Adrenal gland (tissue), 9 donors: ENCODE measurements at regions not wholly inside any gene's neighbourhood (a gene's known extent, or its start where the extent isn't known, plus 50 kb on each side); places are given as distances from the start of the nearest gene placed in this dataset.

Experiments used
- DNase-seq, 7 donors: peaks; one replicate each; pipeline ENCODE4 v3.0.0-alpha.2; 2019 to 2020
- H3K27ac ChIP-seq, 5 donors: fragments of 200-600 bp; sonication (generic) in 4 of 5; 1 replicate in 3 of 5; 2 replicates in 2 of 5; pipeline versions ENCODE4 v1.5.1 to v1.8.0; 2016 to 2020; ENCODE audit warnings: mild to moderate bottlenecking in 1 of 5
- H3K27me3 ChIP-seq: fragments of 200-600 bp; 2 replicates; pipeline ENCODE4 v1.8.0; 2021
- H3K36me3 ChIP-seq, 2 donors: fragments of 200-600 bp; replicated peaks in 1 of 2; 1 replicate in 1 of 2; 2 replicates in 1 of 2; pipeline versions ENCODE4 v1.5.1 to v1.8.0; 2018 to 2022
- H3K4me1 ChIP-seq, 2 donors: fragments of 200-600 bp; replicated peaks in 1 of 2; 1 replicate in 1 of 2; 2 replicates in 1 of 2; pipeline versions ENCODE4 v1.5.1 to v1.8.0; 2018 to 2021
- H3K4me3 ChIP-seq, 4 donors: fragments of 200-600 bp; sonication (generic) in 3 of 4; one replicate each; pipeline ENCODE4 v1.5.1; 2016 to 2018
- H3K9me3 ChIP-seq, 3 donors: fragments of 200-600 bp; sonication (generic) in 1 of 3; replicated peaks in 1 of 3; 1 replicate in 2 of 3; 2 replicates in 1 of 3; pipeline versions ENCODE4 v1.5.1 to v1.8.0; 2016 to 2021
- POLR2A ChIP-seq, 2 donors: fragments of 450-650 bp; IDR thresholded peaks; one replicate each; pipeline ENCODE4 v1.6.1; 2017; ENCODE audit warnings: antibody characterized with exemption in 2 of 2, mild to moderate bottlenecking in 2 of 2, moderate library complexity in 1 of 2
- WGBS, 4 donors: extraction: QIAGEN DNeasy Blood & Tissue Kit in 2 of 4; methylation state at CpG; one replicate each; pipeline versions ENCODE4 v1.1.5 to v1.1.7; 2013 to 2017; 5-methylcytosine and 5-hydroxymethylcytosine counted together
- intact Hi-C, 2 donors: fragments of 100-400 bp; cut with DNase I; formaldehyde crosslinking; loops; one replicate each; pipeline versions ENCODE4 v1.14.1 to v1.15.0; 2022 to 2023
- TF ChIP-seq, protein P1 (sequence below), 6 experiments: fragments of 450-650 bp in 4 of 6; fragments of 200-600 bp in 2 of 6; sonication (generic) in 1 of 6; IDR thresholded peaks; 1 replicate in 5 of 6; 2 replicates in 1 of 6; pipeline versions ENCODE4 v1.5.1 to v1.8.0; 2016 to 2021; ENCODE audit warnings: antibody characterized with exemption in 6 of 6, mild to moderate bottlenecking in 2 of 6, moderate library complexity in 1 of 6
- donor health status: healthy with polysubstance abuse.
- donor health status: Bipolar disorder and iron deficiency.
- donor health status: DM: yes; HTN: yes; CAD: no.
- donor health status: DM: no; HTN: no; CAD: no.
- donor health status: DM: no; HTN: no; CAD: no.

DNA sequence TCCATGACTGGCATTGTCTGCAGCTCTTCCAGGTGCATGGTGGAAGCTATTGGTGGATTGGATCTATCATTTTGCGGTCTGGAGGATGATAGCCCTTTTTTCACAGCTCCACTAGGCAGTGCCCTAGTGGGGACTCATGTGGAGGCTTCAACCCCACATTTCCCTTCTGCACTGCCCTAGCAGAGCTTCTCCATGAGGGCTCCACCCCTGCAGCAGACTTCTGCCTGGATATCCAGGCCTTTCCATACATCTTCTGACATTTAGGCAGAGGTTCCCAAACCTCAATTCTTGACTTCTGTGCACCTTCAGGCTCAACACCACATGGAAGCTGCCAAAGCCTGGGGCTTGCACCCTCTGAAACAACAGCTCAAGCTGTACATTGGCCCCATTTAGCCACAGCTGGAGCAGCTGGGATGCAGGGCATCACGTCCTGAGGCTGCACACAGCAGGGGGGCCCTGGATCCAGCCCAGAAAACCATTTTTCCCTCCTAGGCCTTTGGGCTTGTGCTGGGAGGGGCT lies 800.2 kb upstream of the MIR17HG start:
- no peak overlapping the region for H3K4me3 ChIP-seq
- no peaks in the 10 kb centered on the region for H3K27me3 ChIP-seq
- intact Hi-C loops: no loop called here
- no peak for DNase-seq
- H3K9me3 ChIP-seq: no peaks in the 10 kb centered on the region
- 80 to 91% (median 85%) methylated on average over 1 to 2 of the region's 2 CpGs for WGBS, 4 donors
- no peak overlapping the region for H3K27ac ChIP-seq
- TF ChIP-seq, protein P1, sequence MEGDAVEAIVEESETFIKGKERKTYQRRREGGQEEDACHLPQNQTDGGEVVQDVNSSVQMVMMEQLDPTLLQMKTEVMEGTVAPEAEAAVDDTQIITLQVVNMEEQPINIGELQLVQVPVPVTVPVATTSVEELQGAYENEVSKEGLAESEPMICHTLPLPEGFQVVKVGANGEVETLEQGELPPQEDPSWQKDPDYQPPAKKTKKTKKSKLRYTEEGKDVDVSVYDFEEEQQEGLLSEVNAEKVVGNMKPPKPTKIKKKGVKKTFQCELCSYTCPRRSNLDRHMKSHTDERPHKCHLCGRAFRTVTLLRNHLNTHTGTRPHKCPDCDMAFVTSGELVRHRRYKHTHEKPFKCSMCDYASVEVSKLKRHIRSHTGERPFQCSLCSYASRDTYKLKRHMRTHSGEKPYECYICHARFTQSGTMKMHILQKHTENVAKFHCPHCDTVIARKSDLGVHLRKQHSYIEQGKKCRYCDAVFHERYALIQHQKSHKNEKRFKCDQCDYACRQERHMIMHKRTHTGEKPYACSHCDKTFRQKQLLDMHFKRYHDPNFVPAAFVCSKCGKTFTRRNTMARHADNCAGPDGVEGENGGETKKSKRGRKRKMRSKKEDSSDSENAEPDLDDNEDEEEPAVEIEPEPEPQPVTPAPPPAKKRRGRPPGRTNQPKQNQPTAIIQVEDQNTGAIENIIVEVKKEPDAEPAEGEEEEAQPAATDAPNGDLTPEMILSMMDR (IDR thresholded peaks at IDR 0.05): no peak
- TF ChIP-seq POLR2A (IDR thresholded peaks at IDR 0.05): no peak
- H3K36me3 ChIP-seq: no peaks in the 10 kb centered on the region
- no peaks in the 10 kb centered on the region for H3K4me1 ChIP-seq

DNA sequence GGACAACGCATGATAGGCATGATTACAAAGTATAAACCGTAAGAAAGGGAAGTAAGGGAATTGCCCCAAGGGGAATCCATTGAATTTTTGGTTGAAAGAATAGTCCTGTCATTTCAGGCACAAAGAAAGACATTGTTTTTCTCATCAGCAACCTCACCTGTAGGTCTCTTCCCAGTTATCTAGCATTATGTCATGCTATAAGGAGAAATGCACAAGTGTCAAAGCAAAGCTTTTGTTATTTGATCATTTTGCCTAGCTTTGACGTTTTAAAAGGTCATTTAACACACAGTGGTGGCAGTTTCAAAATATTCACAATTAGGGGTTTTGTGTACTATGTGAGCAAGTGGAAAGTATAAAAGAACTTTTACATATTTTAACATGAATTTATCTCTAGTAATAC lies 796.2 kb upstream of the MIR17HG start:
- no peaks in the 10 kb centered on the region for H3K4me1 ChIP-seq
- H3K27ac ChIP-seq: no peak overlapping the region
- H3K9me3 ChIP-seq: no peaks in the 10 kb centered on the region
- no peak for TF ChIP-seq POLR2A (IDR thresholded peaks at IDR 0.05)
- TF ChIP-seq, protein P1 (IDR thresholded peaks at IDR 0.05): no peak
- no peak for DNase-seq
- H3K27me3 ChIP-seq: no peaks in the 10 kb centered on the region
- intact Hi-C loops: no loop called here
- 72 to 79% (median 74%) methylated on average over 3 of the region's 3 CpGs for WGBS, 4 donors
- H3K36me3 ChIP-seq: no peaks in the 10 kb centered on the region
- no peak overlapping the region for H3K4me3 ChIP-seq

DNA sequence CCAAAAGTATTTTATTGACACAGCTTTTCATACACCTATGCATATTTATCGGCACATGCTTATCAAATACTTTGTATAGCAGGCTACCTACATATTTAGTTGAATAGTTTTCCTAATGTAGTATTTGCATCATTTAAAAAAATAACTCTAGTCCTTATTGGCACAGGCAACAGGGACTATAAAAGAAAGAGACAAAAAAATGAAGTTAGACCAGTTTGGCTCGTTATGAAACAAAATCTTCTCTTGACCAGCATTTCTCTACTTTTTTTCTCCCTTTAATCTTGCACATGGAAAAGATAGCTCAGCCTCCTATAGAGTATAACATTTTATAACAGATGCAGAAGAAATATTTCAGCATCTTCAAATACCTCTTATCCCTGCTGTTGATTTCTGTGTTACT lies 794.8 kb upstream of the MIR17HG start:
- H3K27ac ChIP-seq: no peak overlapping the region
- WGBS, 4 donors: 68 to 88% (median 77%) methylated on average over 2 of the region's 2 CpGs
- H3K36me3 ChIP-seq: no peaks in the 10 kb centered on the region
- DNase-seq: no peak
- no peaks in the 10 kb centered on the region for H3K9me3 ChIP-seq
- TF ChIP-seq, protein P1 (IDR thresholded peaks at IDR 0.05): no peak
- no peak for TF ChIP-seq POLR2A (IDR thresholded peaks at IDR 0.05)
- H3K4me1 ChIP-seq: no peaks in the 10 kb centered on the region
- intact Hi-C loops: no loop called here
- H3K4me3 ChIP-seq: no peak overlapping the region
- no peaks in the 10 kb centered on the region for H3K27me3 ChIP-seq

DNA sequence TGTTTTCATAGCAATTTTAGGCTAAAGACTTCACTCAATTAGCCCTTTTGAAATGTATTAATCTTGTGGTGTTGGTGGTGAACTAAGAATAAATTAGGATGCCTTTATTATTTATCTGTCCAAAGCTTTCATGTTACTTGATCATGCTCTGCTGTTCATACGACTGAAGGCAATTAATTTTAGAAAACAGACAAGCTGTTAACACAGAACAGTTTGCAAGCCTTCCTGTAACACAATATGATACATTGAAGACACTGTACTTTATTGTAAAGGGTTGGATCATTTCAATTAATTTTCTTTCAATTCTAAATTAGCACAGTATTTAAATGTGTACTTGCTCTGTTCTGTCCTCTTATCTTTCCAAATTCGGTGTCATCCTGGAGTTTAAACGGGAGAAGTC lies 794.3 kb upstream of the MIR17HG start:
- WGBS, 4 donors: 51 to 71% (median 56%) methylated on average over 3 of the region's 3 CpGs
- intact Hi-C loops: no loop called here
- no peak for DNase-seq
- Histone ChIP-seq H3K9me3 (no peaks in the 10 kb centered on the region), H3K27me3 (no peaks in the 10 kb centered on the region), H3K4me1 (no peaks in the 10 kb centered on the region), H3K36me3 (no peaks in the 10 kb centered on the region), H3K4me3 (no peak overlapping the region), H3K27ac (no peak overlapping the region)
- TF ChIP-seq, protein P1 (IDR thresholded peaks at IDR 0.05): no peak
- no peak for TF ChIP-seq POLR2A (IDR thresholded peaks at IDR 0.05)
